WI38 (cell line): ENCODE measurements at regions not wholly inside any gene's neighbourhood (a gene's known extent, or its start where the extent isn't known, plus 50 kb on each side); places are given as distances from the start of the nearest gene placed in this dataset.

Experiments used
- H3K4me3 ChIP-seq: 2 replicates; pipeline ENCODE4 v1.5.1; 2011; ENCODE audit warnings: low read depth, mild to moderate bottlenecking, control low read depth, low read length
- CTCF ChIP-seq: IDR thresholded peaks from 2 replicates; pipeline ENCODE4 v1.5.1; 2012; ENCODE audit warnings: low read depth, mild to moderate bottlenecking, control low read depth, low read length

- no peak for TF ChIP-seq CTCF
These were observed 53.4 kb upstream of the SESN3 start for GRCh38 chr11:95284057-95285052.

DNA sequence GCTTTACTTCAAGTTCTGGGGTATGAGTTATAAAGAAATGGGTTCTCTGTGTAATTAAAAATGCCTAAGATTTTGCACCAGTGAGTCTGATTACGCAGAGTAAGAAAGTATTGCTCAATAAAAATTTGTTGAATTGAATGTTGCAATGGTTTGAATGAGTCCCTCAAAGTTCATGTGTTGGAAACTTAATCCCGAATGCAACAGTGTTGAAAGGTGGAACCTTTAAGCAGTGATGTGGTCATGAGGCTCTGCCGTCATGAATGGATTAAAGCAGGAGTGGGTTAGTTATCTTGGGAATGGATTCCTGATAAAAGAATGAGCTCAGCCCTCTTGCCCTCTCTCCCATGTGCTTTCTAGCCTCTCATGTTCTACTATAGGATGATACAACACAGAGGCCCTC lies 52.6 kb upstream of the SESN3 start:
- no peak overlapping the region for H3K4me3 ChIP-seq
- TF ChIP-seq CTCF = no peak

More at GRCh38 chr11:95284057-95285052, 53.4 kb upstream of the SESN3 start:
- H3K4me3 ChIP-seq = no peak overlapping the region

DNA sequence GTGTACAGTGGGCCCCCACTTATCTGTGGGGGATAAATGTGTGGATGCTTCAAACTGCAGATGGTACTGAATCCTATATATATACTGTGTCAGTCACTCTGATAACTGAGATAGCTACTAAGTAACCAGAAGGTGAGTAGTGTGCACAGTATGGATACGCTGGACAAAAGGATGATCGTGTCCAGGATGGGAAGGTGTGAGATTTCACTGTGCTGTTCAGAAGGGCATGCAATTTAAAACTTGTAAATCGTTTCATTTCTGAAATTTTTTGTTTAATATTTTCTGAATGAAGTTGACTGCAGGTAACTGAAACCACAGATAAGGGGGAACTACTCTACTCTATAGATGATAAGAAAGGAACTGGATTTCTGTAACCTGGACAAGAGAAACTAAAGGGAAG lies 52.1 kb upstream of the SESN3 start:
- H3K4me3 ChIP-seq = no peak overlapping the region
- no peak for TF ChIP-seq CTCF

DNA sequence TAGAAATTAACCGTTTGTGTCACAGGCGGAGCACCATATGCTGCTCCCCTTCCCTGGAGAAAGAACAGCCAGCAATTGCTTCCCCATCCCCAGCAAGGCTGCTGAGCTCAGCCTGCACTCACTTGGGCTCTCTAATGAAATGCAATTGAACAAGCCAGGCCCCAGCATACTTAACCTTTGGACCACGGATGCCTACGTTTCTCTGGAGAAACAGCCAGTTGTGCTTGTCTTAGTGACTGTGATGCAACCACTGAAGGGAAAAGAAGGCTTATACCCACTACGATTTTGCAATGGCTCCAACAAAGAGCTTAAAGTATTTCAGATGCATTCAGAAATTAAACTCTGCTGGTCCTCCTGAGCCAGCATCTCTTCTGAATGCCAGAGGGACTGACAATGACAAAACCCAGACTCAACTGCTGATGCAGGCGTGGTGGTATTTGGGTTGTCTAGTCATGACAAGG lies 51.3 kb upstream of the SESN3 start:
- TF ChIP-seq CTCF = no peak
- no peak overlapping the region for H3K4me3 ChIP-seq
